ENCODE measurements at regions not wholly inside any gene's neighbourhood (a gene's known extent, or its start where the extent isn't known, plus 50 kb on each side); places are given as distances from the start of the nearest gene placed in this dataset.

DNA sequence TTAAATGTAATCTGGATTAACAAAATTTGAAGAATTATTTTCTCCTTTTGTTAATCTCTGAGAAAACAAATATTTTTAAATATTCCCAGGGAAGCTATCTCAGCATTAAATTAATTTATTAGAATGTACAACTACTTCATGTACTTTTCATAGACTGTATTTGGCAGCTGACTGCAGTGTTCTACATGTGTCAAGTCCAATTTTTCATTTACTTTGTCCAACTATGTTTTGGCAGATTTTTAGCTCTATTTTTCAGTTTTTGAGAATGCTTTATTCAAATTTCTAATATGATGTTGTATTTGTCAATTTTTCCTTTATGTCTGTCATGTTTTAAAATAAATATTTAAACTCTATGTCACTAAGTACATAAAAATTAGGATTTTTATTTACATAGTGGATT, 925.1 kb downstream of the OTOL1 start:
- Histone ChIP-seq H3K9ac (ENCODE audit: insufficient read depth in 1 of 2, low read length in 2 of 2) (no peak overlapping the region), H3K27me3 (ENCODE audit: control insufficient read depth in 3 of 3, insufficient read depth in 3 of 3, low read length in 2 of 3) (no peaks in the 10 kb centered on the region), H3K9me3 (ENCODE audit: control insufficient read depth in 4 of 4, insufficient read depth in 3 of 4, low read length in 3 of 4) (no peaks in the 10 kb centered on the region), H3K36me3 (ENCODE audit: control insufficient read depth in 4 of 4, insufficient read depth in 4 of 4, low read length in 4 of 4) (no peaks in the 10 kb centered on the region), H3K4me3 (no peak overlapping the region), H3K27ac (ENCODE audit: low read depth in 1 of 2, low read length in 1 of 2) (no peak overlapping the region), H3K4me1 (ENCODE audit: control insufficient read depth in 5 of 5, insufficient read depth in 5 of 5, low read length in 5 of 5) (no peaks in the 10 kb centered on the region)
- no peak for ATAC-seq (ENCODE audit: insufficient read depth, low FRiP score)
- no peak for DNase-seq
- TF ChIP-seq, protein P1, sequence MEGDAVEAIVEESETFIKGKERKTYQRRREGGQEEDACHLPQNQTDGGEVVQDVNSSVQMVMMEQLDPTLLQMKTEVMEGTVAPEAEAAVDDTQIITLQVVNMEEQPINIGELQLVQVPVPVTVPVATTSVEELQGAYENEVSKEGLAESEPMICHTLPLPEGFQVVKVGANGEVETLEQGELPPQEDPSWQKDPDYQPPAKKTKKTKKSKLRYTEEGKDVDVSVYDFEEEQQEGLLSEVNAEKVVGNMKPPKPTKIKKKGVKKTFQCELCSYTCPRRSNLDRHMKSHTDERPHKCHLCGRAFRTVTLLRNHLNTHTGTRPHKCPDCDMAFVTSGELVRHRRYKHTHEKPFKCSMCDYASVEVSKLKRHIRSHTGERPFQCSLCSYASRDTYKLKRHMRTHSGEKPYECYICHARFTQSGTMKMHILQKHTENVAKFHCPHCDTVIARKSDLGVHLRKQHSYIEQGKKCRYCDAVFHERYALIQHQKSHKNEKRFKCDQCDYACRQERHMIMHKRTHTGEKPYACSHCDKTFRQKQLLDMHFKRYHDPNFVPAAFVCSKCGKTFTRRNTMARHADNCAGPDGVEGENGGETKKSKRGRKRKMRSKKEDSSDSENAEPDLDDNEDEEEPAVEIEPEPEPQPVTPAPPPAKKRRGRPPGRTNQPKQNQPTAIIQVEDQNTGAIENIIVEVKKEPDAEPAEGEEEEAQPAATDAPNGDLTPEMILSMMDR (IDR thresholded peaks at IDR 0.05; ENCODE audit: control extremely low read depth, extremely low read depth): no peak

DNA sequence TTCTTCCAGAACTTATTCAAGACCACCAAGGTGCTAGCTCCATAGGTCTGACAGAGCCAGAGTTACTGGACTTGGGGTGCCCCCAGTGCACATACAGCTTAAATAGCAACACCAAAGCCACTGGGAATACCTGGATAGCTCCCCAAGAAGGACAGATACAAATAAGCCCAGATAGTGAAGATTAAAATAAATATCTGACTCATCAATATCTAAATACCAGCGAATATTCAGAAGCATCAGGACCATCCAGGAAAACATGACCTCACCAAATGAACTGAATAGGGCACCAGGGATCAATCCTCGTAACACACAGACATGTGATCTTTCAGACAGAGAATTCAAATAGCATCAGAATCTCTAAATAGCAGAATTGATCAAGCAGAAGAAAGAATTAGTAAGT, 931.6 kb downstream of the OTOL1 start:
- H3K36me3 ChIP-seq (ENCODE audit: control insufficient read depth in 4 of 4, insufficient read depth in 4 of 4, low read length in 4 of 4): no peaks in the 10 kb centered on the region
- ATAC-seq (ENCODE audit: insufficient read depth, low FRiP score): no peak
- no peaks in the 10 kb centered on the region for H3K27me3 ChIP-seq (ENCODE audit: control insufficient read depth in 3 of 3, insufficient read depth in 3 of 3, low read length in 2 of 3)
- H3K9ac ChIP-seq (ENCODE audit: insufficient read depth in 1 of 2, low read length in 2 of 2): no peak overlapping the region
- H3K9me3 ChIP-seq (ENCODE audit: control insufficient read depth in 4 of 4, insufficient read depth in 3 of 4, low read length in 3 of 4): no peaks in the 10 kb centered on the region
- 41 to 70% methylated on average over 2 of the region's 2 CpGs for WGBS, 2 donors
- H3K27ac ChIP-seq (ENCODE audit: low read depth in 1 of 2, low read length in 1 of 2): no peak overlapping the region
- no peak for DNase-seq
- no peaks in the 10 kb centered on the region for H3K4me1 ChIP-seq (ENCODE audit: control insufficient read depth in 5 of 5, insufficient read depth in 5 of 5, low read length in 5 of 5)
- TF ChIP-seq, protein P1 (IDR thresholded peaks at IDR 0.05; ENCODE audit: control extremely low read depth, extremely low read depth): no peak
- no peak overlapping the region for H3K4me3 ChIP-seq

DNA sequence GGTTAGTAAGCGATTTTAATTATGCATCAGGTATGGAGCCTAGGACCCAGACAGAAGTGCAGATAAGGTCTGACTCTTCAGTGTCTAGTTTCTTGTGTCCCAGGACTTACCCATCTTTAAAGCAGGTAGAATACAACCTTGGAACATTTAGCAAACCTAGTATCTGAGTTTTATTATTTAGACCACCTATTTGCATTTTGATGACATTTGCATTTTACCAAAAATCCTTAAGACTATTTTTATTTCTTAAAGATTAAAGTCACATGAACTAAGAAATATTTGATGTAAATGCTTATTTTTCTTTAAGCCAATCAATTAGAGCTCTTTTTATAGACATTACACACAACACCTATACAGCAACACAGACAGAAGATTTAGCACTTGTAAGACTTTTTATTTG, 939.1 kb downstream of the OTOL1 start:
- TF ChIP-seq, protein P1 (IDR thresholded peaks at IDR 0.05; ENCODE audit: control extremely low read depth, extremely low read depth): no peak
- Histone ChIP-seq H3K9ac (ENCODE audit: insufficient read depth in 1 of 2, low read length in 2 of 2) (no peak overlapping the region), H3K9me3 (ENCODE audit: control insufficient read depth in 4 of 4, insufficient read depth in 3 of 4, low read length in 3 of 4) (peaks cover 0 to 2% (median 1%) of the 10 kb centered on the region in 4 donors), H3K27me3 (ENCODE audit: control insufficient read depth in 3 of 3, insufficient read depth in 3 of 3, low read length in 2 of 3) (no peaks in the 10 kb centered on the region), H3K4me3 (no peak overlapping the region), H3K4me1 (ENCODE audit: control insufficient read depth in 5 of 5, insufficient read depth in 5 of 5, low read length in 5 of 5) (no peaks in the 10 kb centered on the region), H3K27ac (ENCODE audit: low read depth in 1 of 2, low read length in 1 of 2) (no peak overlapping the region), H3K36me3 (ENCODE audit: control insufficient read depth in 4 of 4, insufficient read depth in 4 of 4, low read length in 4 of 4) (no peaks in the 10 kb centered on the region)
- ATAC-seq (ENCODE audit: insufficient read depth, low FRiP score) (no peak), DNase-seq (no peak)
- WGBS, 2 donors: 95 to 100% methylated on average over 1 of the region's 1 CpG

DNA sequence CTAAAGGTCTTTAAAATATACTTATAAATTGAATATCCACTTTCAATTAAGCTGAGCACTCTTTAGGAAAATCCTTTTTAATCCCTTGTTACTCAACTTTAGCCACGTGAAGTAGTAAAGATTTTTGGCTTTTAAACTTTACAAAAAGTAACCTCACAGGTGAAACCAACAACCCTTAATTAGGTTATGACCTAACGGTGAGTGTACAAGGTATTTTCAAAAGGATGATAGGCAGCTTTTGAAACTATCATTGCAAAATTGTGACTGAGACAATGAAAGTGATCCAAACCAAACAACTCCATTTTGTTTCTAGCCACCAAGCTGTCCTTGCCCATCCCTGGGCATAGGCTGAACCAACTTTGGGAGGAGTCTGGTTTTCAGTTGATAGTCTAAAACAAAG, 940.2 kb downstream of the OTOL1 start:
- no peaks in the 10 kb centered on the region for H3K4me1 ChIP-seq (ENCODE audit: control insufficient read depth in 5 of 5, insufficient read depth in 5 of 5, low read length in 5 of 5)
- peaks cover 0 to 2% (median 1%) of the 10 kb centered on the region in 4 donors for H3K9me3 ChIP-seq (ENCODE audit: control insufficient read depth in 4 of 4, insufficient read depth in 3 of 4, low read length in 3 of 4)
- TF ChIP-seq, protein P1 (IDR thresholded peaks at IDR 0.05; ENCODE audit: control extremely low read depth, extremely low read depth): no peak
- no peaks in the 10 kb centered on the region for H3K27me3 ChIP-seq (ENCODE audit: control insufficient read depth in 3 of 3, insufficient read depth in 3 of 3, low read length in 2 of 3)
- no peak overlapping the region for H3K9ac ChIP-seq (ENCODE audit: insufficient read depth in 1 of 2, low read length in 2 of 2)
- no peak overlapping the region for H3K4me3 ChIP-seq
- ATAC-seq (ENCODE audit: insufficient read depth, low FRiP score): no peak
- no peak for DNase-seq
- H3K36me3 ChIP-seq (ENCODE audit: control insufficient read depth in 4 of 4, insufficient read depth in 4 of 4, low read length in 4 of 4): no peaks in the 10 kb centered on the region
- no peak overlapping the region for H3K27ac ChIP-seq (ENCODE audit: low read depth in 1 of 2, low read length in 1 of 2)
- WGBS, 2 donors: 83 to 84% methylated on average over 2 of the region's 2 CpGs
